ENCODE measurements at regions not wholly inside any gene's neighbourhood (a gene's known extent, or its start where the extent isn't known, plus 50 kb on each side); places are given as distances from the start of the nearest gene placed in this dataset.

DNA sequence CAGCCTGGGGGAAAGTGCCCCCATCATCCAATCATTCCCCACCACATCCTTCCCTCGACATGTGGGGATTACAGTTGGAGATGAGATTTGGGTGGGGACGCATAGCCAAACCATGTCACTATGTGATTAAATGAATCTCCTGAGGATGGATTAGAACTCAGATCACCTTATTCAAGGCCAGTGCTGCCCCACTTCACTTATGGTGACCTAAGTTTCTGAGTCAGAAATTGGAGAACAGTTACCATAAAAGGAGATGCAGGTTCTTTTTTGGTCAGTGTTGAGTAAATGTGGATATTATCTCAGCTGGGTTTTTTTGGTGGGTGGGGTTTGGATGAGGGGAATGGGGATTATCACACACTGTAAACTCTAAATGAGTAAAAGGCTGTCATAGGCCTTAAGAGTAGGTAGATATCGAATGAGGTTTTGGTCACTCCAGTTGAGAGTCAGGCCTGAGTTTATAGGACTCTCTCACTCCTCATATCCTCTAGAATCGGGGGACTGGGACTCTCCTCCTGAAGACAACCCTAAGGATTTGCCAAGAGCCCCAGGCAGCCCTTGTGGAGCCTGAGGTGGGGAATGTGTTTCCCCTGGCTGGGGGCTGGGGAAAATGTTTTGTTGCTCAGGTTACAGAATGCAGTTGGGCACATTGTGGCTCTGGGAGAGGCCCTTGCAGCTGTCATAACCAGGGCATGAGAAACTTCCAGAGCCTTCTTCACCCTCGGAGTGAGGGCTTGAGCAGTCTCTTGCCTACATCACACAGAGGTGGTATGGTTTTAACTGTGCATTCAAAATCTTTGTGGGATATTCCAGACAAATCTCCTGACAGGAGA is 213.0 kb downstream of the BAMBI start:
- intact Hi-C loops (cut with micrococcal nuclease; ENCODE audit: unreplicated experiment) = no loop called here
- CTCF ChIA-PET = no interaction called here
- no TSS peak for BruUV-seq (replicated peaks)

GRCh38 chr10:28891058-28891713 is 213.9 kb downstream of the BAMBI start:
- Histone ChIP-seq H3K4me1 (ENCODE audit: insufficient read depth, low read length, poor library complexity, severe bottlenecking) (no peaks in the 10 kb centered on the region), H3K4me3 (ENCODE audit: low read depth, low read length, poor library complexity, severe bottlenecking) (no peak overlapping the region), H3K27me3 (replicated peaks; ENCODE audit: insufficient read depth, low read depth, low read length, poor library complexity) (no peaks in the 10 kb centered on the region), H3K27ac (ENCODE audit: low read depth, low read length, poor library complexity, severe bottlenecking) (no peak overlapping the region), H3K9me3 (ENCODE audit: low read depth, low read length, poor library complexity, severe bottlenecking) (no peaks in the 10 kb centered on the region), H3K36me3 (ENCODE audit: insufficient read depth, low read length, poor library complexity, severe bottlenecking) (no peaks in the 10 kb centered on the region)
- BruUV-seq (replicated peaks) = no TSS peak
- TF ChIP-seq, protein P1, sequence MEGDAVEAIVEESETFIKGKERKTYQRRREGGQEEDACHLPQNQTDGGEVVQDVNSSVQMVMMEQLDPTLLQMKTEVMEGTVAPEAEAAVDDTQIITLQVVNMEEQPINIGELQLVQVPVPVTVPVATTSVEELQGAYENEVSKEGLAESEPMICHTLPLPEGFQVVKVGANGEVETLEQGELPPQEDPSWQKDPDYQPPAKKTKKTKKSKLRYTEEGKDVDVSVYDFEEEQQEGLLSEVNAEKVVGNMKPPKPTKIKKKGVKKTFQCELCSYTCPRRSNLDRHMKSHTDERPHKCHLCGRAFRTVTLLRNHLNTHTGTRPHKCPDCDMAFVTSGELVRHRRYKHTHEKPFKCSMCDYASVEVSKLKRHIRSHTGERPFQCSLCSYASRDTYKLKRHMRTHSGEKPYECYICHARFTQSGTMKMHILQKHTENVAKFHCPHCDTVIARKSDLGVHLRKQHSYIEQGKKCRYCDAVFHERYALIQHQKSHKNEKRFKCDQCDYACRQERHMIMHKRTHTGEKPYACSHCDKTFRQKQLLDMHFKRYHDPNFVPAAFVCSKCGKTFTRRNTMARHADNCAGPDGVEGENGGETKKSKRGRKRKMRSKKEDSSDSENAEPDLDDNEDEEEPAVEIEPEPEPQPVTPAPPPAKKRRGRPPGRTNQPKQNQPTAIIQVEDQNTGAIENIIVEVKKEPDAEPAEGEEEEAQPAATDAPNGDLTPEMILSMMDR (conservative IDR thresholded peaks at IDR 0.05; ENCODE audit: low read depth, low read length) = no peak
- TF ChIP-seq EZH2 (IDR thresholded peaks at IDR 0.05; ENCODE audit: borderline replicate concordance, low read depth, low read length, poor library complexity, severe bottlenecking) = no peak
- intact Hi-C loops (cut with micrococcal nuclease; ENCODE audit: unreplicated experiment) = no loop called here
- ChIA-PET POLR2A (ENCODE audit: low non-redundant PET) (no interaction called here), CTCF (no interaction called here)
- no peak for DNase-seq (ENCODE audit: low spot score)

More for the DNA sequence above, 213.0 kb downstream of the BAMBI start:
- Histone ChIP-seq H3K4me1 (ENCODE audit: insufficient read depth, low read length, poor library complexity, severe bottlenecking) (no peaks in the 10 kb centered on the region), H3K9me3 (ENCODE audit: low read depth, low read length, poor library complexity, severe bottlenecking) (no peaks in the 10 kb centered on the region), H3K4me3 (ENCODE audit: low read depth, low read length, poor library complexity, severe bottlenecking) (no peak overlapping the region), H3K27me3 (replicated peaks; ENCODE audit: insufficient read depth, low read depth, low read length, poor library complexity) (no peaks in the 10 kb centered on the region), H3K36me3 (ENCODE audit: insufficient read depth, low read length, poor library complexity, severe bottlenecking) (no peaks in the 10 kb centered on the region), H3K27ac (ENCODE audit: low read depth, low read length, poor library complexity, severe bottlenecking) (no peak overlapping the region)
- TF ChIP-seq, protein P1 (conservative IDR thresholded peaks at IDR 0.05; ENCODE audit: low read depth, low read length) = no peak
- TF ChIP-seq EZH2 (IDR thresholded peaks at IDR 0.05; ENCODE audit: borderline replicate concordance, low read depth, low read length, poor library complexity, severe bottlenecking) = no peak
- DNase-seq (ENCODE audit: low spot score) = no peak
- POLR2A ChIA-PET (ENCODE audit: low non-redundant PET) = no interaction called here

- no peak overlapping the region for H3K27ac ChIP-seq (ENCODE audit: low read depth, low read length, poor library complexity, severe bottlenecking)
- no peaks in the 10 kb centered on the region for H3K4me1 ChIP-seq (ENCODE audit: insufficient read depth, low read length, poor library complexity, severe bottlenecking)
- POLR2A ChIA-PET (ENCODE audit: low non-redundant PET) = no interaction called here
- intact Hi-C loops (cut with micrococcal nuclease; ENCODE audit: unreplicated experiment) = no loop called here
- DNase-seq (ENCODE audit: low spot score) = no peak
- TF ChIP-seq, protein P1 (conservative IDR thresholded peaks at IDR 0.05; ENCODE audit: low read depth, low read length) = no peak
- no peak for TF ChIP-seq EZH2 (IDR thresholded peaks at IDR 0.05; ENCODE audit: borderline replicate concordance, low read depth, low read length, poor library complexity, severe bottlenecking)
- no peaks in the 10 kb centered on the region for H3K27me3 ChIP-seq (replicated peaks; ENCODE audit: insufficient read depth, low read depth, low read length, poor library complexity)
- no peak overlapping the region for H3K4me3 ChIP-seq (ENCODE audit: low read depth, low read length, poor library complexity, severe bottlenecking)
- H3K36me3 ChIP-seq (ENCODE audit: insufficient read depth, low read length, poor library complexity, severe bottlenecking) = no peaks in the 10 kb centered on the region
- BruUV-seq (replicated peaks) = no TSS peak
- H3K9me3 ChIP-seq (ENCODE audit: low read depth, low read length, poor library complexity, severe bottlenecking) = no peaks in the 10 kb centered on the region
- CTCF ChIA-PET = interaction anchor here (0.7 kb wide), 1 partner anchor 47 kb away, joined by 3 read pairs; no protein-coding TSS in a partner anchor
Measured at GRCh38 chr10:28892818-28893547, 215.7 kb downstream of the BAMBI start.

All from A673 (cell line).